T-helper 1 cell treated with Interleukin-12 subunit alpha and Interleukin-12 subunit beta and Interleukin-4 antibody, amounts not matched to agents 30 ng/mL and 1 ng/mL, for 36 hours (primary cell): ENCODE measurements at regions not wholly inside any gene's neighbourhood (a gene's known extent, or its start where the extent isn't known, plus 50 kb on each side); places are given as distances from the start of the nearest gene placed in this dataset.

ENCODE experiments used
- intact Hi-C: fragments of 100-400 bp; cut with micrococcal nuclease; formaldehyde crosslinking; loops from one replicate; pipeline ENCODE4 v1.15.1; 2024

DNA sequence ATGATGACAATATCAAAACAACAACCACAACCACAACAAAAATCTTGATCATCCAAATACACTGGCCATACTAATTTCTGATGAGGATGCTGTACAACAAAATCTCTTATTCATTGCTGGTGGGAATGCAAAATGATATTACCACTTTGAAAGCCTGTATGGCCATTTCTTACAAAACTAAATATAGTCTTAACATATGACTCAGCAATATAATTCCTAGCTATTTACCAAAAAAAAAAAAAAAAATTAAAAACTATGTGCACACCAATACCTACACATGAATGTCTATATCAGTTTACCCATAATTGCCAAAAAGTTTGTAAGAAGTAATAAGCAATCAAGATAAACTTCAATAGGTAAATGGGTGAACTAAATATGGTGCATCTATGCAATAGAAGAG lies 1379.7 kb downstream of the CDH11 start:
- intact Hi-C loops = no loop called here

DNA sequence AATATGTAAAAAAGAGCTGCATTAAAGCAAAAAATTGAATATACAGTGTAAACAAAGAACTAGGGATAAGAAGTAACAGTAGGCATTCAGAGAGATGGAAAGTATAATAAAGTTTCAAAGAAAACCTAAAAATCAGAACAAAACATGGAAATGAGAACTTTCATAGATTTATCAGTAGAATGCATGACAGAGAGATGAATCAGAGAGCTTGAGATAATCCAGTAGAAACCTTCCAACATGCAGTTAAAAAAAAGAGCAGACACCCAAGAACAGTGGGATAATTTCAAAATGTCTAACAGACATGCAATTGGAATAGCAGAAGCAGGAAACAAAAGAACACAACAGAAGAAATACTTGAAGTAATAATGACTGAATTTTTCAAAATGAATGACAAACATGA lies 1384.2 kb downstream of the CDH11 start:
- intact Hi-C loops = no loop called here

DNA sequence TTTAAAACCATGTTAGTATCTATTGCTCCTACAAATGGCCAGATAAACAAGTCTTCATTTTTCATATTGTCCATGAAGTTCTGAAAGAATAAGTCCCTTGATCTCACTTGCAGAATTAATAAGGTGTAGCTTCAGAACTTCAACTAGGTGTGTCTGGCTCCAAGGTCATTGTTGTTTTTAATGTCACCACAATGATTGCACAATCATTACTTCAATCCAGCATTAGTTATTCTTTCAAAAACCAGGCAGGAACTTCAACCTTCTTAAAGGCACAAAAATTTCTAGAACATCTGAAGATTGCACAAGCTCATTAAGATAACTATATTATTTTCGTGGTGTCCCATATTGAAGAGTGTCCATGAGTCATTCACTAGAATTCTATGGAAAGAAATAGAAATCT lies 1386.4 kb downstream of the CDH11 start:
- intact Hi-C loops = no loop called here

DNA sequence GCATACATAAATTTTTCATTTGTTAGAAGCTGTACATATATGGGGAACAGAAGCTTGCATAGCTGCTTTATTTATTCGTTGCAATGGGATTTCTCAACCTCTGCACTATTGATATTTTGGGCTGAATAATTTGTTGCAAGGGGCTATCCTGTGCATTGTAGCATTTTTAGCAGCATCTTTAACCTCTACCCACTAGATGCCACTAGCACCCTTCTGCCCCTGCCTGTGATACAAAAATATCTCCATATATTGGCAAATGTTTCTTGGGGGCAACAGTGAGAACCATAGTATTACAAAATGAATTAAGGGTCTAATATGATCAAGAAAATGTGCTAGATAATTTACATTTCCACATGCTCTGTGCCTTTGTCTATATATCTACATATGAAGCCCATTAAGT lies 1401.0 kb downstream of the CDH11 start:
- intact Hi-C loops = no loop called here

DNA sequence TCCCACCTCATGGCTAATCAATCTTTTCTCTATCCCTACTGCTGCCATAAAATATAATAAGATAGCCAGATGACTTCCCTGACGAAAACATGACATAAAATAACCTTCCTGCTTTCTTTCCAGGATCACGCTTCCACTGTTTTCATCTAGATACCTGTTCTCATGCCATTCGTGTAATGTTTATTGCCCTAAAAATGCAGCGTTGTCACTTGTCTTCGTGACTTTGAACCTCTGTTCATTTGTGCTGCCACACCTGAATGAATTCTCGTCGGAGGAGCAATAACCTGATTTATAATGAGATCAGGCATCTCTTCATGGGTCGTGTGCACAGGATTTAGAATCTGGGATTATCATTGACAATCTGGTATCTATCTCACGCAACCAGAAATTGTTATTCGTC lies 1401.9 kb downstream of the CDH11 start:
- intact Hi-C loops = no loop called here

DNA sequence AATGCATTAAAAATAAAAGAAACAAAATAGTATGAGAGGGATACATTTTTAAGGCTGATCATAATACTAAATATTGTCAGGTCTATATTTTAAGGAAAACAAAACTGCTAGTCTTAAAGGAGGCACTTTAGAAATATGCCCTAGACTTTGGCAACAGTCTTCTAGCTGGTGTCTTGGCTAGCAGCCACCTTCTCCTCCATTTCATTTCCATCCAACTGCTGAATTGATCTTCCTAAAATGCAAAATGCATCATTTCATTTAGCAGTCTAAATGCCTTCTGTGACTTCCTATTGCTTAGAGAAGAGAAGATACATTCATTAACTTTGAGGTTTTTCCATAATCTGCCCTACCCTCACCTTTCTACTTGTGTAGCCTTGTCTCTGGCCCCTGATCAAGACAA lies 1404.1 kb downstream of the CDH11 start:
- intact Hi-C loops = no loop called here

DNA sequence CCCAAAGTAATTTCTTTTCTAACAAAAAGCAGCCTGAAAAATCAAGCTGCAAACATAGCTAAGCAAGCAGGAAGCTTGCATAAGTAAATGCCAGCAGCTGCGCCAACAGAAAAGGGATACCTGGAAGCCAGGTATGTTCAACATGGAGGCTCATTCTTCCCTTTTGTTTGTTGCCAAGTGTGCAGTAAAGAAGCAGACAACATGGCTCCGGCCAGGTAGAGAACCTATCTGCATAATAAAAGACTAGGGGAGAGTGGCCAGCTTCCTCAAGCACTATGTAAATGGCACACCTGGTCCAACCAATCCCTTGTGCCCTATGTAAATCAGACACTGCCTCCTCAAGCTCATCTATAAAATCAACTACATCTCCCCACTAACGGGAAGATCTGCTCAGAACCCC lies 1407.0 kb downstream of the CDH11 start:
- intact Hi-C loops = no loop called here

DNA sequence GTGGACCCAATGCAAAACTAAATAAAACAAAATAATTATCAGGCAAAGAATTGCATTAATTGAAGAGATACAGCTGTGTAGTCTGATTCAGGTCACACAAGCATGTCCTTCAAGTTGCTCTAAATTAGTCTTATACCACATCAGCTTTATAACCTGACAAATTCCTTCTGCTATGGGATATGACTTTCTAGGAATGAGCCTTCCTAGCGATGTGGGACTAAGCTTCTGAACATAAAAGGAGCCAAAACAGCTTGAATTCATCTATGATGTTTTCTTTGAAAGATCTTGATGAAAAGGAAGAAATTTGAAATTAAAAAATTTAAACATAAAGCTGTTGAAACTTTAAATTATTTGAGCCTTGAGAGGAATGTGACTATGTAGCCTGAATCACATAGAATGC lies 1409.1 kb downstream of the CDH11 start:
- intact Hi-C loops = no loop called here

DNA sequence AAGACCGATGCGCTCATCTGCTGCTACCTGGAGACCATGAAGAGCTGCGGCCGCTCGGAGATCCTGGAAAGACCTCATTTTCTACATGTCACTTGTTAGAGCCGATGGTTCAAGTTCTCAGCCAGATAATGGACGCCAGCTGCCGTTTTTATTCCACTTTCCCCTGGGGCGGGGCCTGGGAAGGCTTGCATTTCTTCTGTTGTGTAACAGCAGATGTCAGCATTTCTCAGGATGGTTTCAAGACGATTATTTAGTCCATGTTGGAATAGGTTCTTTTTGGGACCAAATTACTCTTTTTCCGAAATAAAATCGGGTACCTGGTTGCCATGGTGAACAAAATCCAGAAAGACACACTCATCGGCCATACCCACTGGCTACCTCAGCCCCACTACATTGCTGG lies 1418.3 kb downstream of the CDH11 start:
- intact Hi-C loops = no loop called here

DNA sequence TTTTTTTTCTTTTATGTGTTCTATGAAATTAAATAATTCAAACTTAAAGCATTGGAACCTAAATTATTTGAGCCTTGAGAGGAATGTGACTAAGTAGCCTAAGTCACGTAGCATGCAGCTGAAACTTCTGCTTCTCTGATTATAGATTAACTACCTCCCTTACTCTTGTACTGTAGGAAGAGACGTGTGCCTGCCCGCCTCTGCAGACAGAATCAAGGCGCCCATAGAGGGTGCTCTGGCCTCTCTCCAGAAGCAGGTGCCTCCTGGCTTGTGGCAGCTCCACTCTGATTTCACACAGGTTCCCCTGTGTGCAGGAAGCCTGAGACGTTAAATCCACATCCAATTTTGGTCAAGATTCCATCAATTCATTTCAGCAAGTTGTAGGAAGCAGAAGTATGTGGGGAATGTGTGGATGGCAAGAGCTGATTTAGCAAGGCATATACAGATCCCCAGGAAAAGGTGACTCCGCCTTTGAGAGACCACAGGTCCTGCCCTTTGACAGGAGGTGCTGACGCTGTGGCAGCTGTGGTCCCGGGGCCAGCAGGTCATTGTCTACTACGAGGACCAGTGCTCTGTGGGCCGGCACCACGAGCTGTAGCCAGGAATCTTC lies 1418.8 kb downstream of the CDH11 start:
- intact Hi-C loops = no loop called here

DNA sequence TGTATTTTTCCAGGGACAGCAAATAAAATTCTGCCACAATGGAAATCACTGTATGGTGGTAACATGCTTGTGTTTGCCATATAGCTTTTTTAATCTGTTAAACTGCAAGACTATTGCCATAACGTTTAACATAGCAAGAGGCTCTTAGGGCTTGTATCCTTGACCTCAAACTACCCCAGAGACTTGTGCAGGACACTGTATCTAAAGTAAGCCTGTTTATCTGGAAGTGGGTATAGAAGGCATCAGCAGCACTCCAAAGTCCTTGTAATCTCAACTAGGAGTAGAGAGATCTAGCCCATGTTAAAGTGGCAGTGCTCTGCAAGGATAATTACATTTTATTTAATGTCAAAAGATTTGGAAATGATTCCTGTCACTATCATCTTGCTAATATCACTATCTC lies 1424.1 kb downstream of the CDH11 start:
- intact Hi-C loops = no loop called here

DNA sequence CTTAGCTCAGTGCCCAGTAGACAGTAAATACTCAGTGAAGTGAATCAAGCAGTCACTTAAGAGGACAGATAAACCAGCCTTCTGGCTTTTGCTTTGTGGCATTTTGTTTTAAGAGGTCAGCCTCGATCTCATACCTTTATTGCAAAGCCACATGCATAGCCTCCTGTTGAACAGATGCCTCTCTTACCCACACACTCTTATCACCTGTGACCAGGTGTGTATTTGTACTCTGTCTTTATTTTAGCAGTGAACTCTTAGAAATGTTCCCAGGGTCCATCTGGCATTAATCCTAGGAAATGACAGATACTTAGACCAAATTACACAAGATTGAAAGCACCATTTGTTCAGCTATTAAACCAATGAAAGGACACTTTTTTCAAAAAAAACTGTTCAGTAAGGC lies 1426.5 kb downstream of the CDH11 start:
- intact Hi-C loops = no loop called here

DNA sequence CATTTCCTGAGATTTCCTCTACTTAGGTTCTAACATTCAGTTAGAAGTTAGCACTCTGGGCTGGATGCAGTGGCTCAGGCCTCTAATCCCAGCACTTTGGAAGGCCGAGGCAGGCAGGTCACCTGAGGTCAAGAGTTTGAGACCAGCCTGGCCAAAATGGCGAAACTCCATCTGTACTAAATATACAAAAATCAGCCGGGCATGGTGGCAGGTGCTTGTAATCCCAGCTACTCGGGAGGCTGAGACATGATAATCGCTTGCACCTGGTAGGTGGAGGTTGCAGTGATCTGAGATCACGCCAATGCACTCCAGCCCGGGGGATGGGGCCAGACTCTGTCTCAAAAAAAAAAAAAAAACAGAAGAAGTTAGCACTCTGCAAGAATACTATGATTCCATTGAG lies 1430.9 kb downstream of the CDH11 start:
- intact Hi-C loops = no loop called here

DNA sequence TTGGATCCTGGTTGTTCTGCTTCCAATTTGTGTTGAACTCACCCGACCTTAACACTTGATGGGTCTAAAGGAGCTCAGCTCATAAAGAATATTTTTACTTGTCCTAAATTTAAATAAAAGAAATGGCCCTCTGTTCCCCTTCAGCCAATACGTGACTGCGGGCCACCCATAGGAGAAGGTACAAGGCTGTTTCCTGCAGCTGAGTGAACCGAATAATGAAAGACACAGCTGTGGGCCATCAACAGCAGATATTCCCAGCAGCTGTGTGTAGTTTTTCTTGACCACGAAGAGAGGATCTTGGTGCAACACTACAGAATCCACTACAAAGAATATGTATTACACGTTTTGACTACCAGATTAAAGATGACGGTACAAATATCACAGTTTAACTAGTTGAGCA lies 1431.6 kb downstream of the CDH11 start:
- intact Hi-C loops = no loop called here

DNA sequence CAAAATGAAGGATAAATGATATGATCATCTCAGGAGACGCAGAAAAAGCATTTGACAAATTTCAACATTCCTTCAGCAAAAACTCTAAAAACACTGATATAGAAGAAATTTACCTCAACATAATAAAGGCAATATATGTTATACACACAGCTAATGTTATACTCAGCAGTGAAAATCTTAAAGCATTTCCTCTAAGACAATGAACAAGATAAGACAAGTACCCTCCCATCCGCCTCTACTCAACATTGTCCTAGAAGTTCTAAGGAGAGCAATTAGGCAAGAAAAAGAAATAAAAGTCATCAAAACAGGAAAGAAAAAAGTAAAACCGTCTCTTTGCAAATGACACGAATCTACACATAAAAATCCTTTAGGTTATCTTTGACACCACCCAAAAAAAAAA lies 1432.8 kb downstream of the CDH11 start:
- intact Hi-C loops = no loop called here

DNA sequence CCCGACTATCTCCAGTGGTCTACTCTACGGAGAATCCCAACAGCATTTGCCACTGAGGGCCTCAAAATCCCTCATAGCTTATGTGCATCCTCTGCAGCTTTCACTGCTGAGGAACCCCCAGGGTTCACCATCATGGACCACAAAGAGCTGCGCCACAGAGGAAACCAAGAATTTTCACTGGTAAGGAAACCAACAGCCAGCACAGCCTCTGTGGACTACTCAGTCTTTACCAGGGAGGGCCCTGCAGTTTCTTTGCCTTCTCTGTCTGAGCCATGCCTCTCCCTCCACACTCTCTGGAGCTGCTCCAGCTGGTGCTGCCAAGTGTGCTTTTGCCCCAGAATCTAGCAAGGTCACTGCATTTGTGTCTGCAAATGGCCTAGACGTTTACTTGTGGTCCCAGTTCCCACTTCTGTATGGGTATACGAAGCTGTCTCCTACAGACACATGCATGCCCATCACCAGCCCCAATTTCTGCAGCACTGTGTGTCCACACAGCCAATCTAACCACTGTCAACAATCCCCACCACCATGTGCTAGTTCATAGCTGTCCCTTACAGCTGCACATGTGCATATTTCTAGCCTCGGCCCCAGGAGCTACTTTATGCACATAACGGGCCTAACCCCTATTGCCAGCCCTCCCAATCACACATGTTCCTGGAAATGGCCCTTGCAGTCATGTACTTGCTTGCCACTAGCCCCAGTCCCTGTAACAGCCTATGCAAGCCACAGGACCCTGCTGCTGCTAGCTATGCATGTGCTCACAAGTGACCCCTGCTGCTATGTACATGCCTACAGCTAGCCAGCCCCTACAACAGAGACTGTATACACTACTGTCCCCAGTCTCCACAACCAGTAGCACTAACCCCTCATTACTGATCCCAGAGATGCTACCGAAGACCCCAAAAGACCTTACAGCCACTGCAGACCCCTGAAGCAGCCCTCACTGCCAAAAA lies 1437.4 kb downstream of the CDH11 start:
- intact Hi-C loops = no loop called here

DNA sequence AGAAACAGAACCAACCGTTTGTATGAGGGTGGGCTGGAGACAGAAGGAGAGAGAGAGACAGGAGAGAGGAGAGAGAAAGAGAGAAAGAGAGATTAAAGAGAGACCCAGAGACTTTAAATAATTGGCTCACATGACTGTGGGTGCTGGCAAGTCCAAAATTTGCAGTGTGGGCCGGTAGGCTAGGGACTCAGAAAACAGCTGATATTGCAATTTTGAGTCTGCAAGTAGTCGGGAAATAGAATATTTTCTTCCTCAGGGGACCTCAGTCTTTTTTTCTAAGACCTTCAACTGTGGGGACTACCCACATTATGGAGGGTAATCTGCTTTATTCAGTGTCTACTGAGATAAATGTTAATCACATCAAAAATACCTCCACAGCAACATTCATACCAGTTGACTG lies 1439.0 kb downstream of the CDH11 start:
- intact Hi-C loops = no loop called here

DNA sequence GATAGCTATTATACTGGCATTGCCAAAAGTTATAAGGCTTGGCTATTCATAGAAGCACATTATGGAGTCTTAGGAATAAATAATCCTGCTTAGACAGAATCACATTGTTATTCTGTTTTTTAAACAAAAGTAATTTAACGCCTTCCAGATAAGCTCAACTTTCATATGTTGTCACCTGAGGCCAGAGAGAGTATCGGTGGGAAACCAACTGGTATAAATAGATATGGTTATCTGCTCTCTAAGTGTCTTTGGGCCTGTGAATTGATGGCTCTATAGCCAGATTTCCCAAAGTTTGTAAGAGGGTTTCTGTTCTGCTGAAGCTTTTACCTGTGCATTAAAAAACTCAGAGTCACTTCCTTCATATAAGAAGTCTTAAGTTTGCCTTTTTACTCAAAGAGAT lies 1449.4 kb downstream of the CDH11 start:
- intact Hi-C loops = no loop called here

DNA sequence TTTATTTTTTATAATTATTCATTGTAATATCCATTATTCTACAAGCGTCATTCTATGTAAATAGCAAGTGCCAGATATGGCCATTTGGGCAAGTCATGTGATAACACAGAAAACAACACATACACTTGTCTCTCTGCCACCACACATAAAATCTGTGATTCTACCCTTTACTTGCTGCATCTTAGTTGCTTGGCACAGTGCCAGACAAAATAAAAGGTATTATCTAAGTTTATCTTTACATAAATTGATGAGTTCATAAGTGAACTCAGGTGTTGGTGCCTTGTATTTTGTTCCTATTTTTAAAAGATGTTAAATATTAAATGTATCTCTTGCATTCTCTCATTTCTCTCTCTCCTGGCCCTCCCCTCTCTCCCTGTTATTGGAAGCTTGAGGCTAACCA lies 1458.7 kb downstream of the CDH11 start:
- intact Hi-C loops = no loop called here

DNA sequence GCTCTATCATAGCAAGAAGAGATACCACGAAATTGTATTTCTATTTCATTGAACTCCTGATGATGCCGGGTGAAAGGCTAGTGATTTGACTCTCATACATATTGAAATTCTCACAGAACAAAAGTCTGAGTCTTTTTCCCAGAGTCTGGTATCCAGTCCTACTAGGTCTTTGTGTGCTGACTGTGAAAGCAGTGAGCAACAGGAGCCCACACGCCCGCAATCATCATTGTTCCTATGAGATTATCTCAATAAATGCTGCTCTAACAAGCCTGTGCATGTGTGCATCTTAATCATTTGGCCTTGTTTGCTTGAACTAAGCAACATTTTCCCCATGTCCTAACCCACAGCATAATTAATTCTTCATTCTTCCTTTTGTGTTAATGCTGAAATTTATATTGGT lies 1466.0 kb downstream of the CDH11 start:
- intact Hi-C loops = no loop called here

DNA sequence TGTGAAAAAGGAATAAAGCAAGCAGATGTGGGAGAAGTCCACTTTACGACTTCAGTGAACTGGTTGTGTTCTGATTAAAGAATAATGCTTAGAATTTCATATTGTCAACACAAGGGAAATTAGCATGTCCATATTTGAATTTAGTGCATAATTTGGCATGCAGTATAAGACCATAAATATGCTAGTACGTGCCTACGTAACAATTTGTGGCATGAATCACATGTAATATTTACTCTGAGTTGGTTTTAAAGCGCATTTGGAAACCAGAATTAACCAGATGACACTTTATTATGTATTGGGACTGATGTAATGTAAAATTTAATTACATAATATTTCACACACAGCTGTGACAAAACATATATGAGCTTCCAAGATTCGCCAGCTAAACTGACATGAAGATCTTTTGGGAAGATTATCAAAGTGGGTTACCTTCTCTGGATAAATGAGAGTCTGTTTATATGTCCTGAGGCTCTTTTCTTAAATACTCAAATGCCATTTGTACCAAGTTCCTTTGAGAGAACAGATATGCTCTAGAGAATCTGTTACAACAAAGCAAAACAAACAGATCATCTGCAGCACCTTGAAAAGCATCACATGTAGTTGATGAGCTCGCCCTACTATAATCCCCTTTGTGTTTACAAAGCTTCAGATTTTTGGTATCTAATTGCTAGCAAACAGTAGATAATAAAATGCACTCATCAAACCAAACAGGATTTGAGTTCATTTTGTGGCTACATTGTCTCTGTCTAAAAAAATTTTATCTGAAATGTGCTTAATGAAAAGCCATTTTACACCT lies 1468.6 kb downstream of the CDH11 start:
- intact Hi-C loops = no loop called here

DNA sequence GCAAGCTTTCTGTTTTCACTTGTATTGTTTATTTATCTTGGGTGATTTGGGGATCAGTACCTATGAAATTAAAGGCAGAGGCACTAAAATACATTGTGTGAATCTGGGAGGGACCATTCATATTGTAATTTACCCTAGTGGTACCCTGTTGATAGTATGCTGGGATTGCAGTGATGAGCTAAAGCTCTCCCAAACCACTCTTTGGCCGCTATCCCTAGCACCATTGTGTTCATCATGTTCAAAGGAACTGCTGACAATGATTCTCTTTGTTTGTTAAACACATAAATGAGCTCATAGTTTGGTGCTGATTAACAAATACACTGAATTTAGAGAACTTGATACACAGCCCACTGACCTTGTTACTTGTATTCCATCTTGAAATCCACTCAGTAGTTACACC lies 1469.8 kb downstream of the CDH11 start:
- intact Hi-C loops = no loop called here
